ENCODE measurements at regions not wholly inside any gene's neighbourhood (a gene's known extent, or its start where the extent isn't known, plus 50 kb on each side); places are given as distances from the start of the nearest gene placed in this dataset.

GRCh38 chr21:14903172-14903865 lies 161.5 kb downstream of the NRIP1 start:
- H3F3A ChIP-seq (ENCODE audit: low read depth): no peaks in the 10 kb centered on the region
- H2AFZ ChIP-seq (ENCODE audit: low read length): no peak overlapping the region
- no peaks in the 10 kb centered on the region for H3K79me2 ChIP-seq (ENCODE audit: insufficient read depth, low read length)
- no peaks in the 10 kb centered on the region for H3K4me1 ChIP-seq (ENCODE audit: insufficient read depth, low read length, poor library complexity, severe bottlenecking)
- TF ChIP-seq CTCF (conservative IDR thresholded peaks at IDR 0.05; ENCODE audit: low read length) (no peak), EZH2phosphoT487 (IDR thresholded peaks at IDR 0.05; ENCODE audit: borderline replicate concordance) (no peak)
- H3K4me3 ChIP-seq (ENCODE audit: low read length, poor library complexity, severe bottlenecking): no peak overlapping the region
- H3K9ac ChIP-seq (ENCODE audit: low read depth, low read length, poor library complexity, severe bottlenecking): no peak overlapping the region
- no peak overlapping the region for H3K4me2 ChIP-seq (ENCODE audit: low read depth, low read length, poor library complexity, severe bottlenecking)
- no peaks in the 10 kb centered on the region for H3K9me3 ChIP-seq (ENCODE audit: insufficient read depth, low read depth, low read length)
- H4K20me1 ChIP-seq (ENCODE audit: insufficient read depth, low read length, poor library complexity, severe bottlenecking): no peaks in the 10 kb centered on the region
- H3K27me3 ChIP-seq (ENCODE audit: insufficient read depth, low read length, poor library complexity, severe bottlenecking): no peaks in the 10 kb centered on the region
- H3K36me3 ChIP-seq (ENCODE audit: insufficient read depth, low read length): no peaks in the 10 kb centered on the region
- no peaks in the 10 kb centered on the region for H3K9me2 ChIP-seq (replicated peaks; ENCODE audit: low read depth, low read length)

- Histone ChIP-seq H3F3A (ENCODE audit: low read depth) (no peaks in the 10 kb centered on the region), H2AFZ (ENCODE audit: low read length) (no peak overlapping the region), H3K4me1 (ENCODE audit: insufficient read depth, low read length, poor library complexity, severe bottlenecking) (no peaks in the 10 kb centered on the region), H3K4me2 (ENCODE audit: low read depth, low read length, poor library complexity, severe bottlenecking) (no peak overlapping the region), H3K9me3 (ENCODE audit: insufficient read depth, low read depth, low read length) (no peaks in the 10 kb centered on the region), H3K36me3 (ENCODE audit: insufficient read depth, low read length) (no peaks in the 10 kb centered on the region), H3K79me2 (ENCODE audit: insufficient read depth, low read length) (no peaks in the 10 kb centered on the region), H3K27me3 (ENCODE audit: insufficient read depth, low read length, poor library complexity, severe bottlenecking) (no peaks in the 10 kb centered on the region), H4K20me1 (ENCODE audit: insufficient read depth, low read length, poor library complexity, severe bottlenecking) (no peaks in the 10 kb centered on the region), H3K9me2 (replicated peaks; ENCODE audit: low read depth, low read length) (no peaks in the 10 kb centered on the region), H3K9ac (ENCODE audit: low read depth, low read length, poor library complexity, severe bottlenecking) (no peak overlapping the region), H3K4me3 (ENCODE audit: low read length, poor library complexity, severe bottlenecking) (no peak overlapping the region)
- TF ChIP-seq CTCF (conservative IDR thresholded peaks at IDR 0.05; ENCODE audit: low read length) (no peak), EZH2phosphoT487 (IDR thresholded peaks at IDR 0.05; ENCODE audit: borderline replicate concordance) (no peak)
These were observed 163.3 kb downstream of the NRIP1 start for GRCh38 chr21:14901482-14901958.

- Histone ChIP-seq H4K20me1 (ENCODE audit: insufficient read depth, low read length, poor library complexity, severe bottlenecking) (no peaks in the 10 kb centered on the region), H3F3A (ENCODE audit: low read depth) (no peaks in the 10 kb centered on the region), H3K36me3 (ENCODE audit: insufficient read depth, low read length) (no peaks in the 10 kb centered on the region), H3K4me3 (ENCODE audit: low read length, poor library complexity, severe bottlenecking) (no peak overlapping the region), H3K4me2 (ENCODE audit: low read depth, low read length, poor library complexity, severe bottlenecking) (no peak overlapping the region), H3K9me2 (replicated peaks; ENCODE audit: low read depth, low read length) (no peaks in the 10 kb centered on the region), H3K79me2 (ENCODE audit: insufficient read depth, low read length) (no peaks in the 10 kb centered on the region), H3K9me3 (ENCODE audit: insufficient read depth, low read depth, low read length) (no peaks in the 10 kb centered on the region), H2AFZ (ENCODE audit: low read length) (no peak overlapping the region), H3K4me1 (ENCODE audit: insufficient read depth, low read length, poor library complexity, severe bottlenecking) (no peaks in the 10 kb centered on the region), H3K9ac (ENCODE audit: low read depth, low read length, poor library complexity, severe bottlenecking) (no peak overlapping the region), H3K27me3 (ENCODE audit: insufficient read depth, low read length, poor library complexity, severe bottlenecking) (no peaks in the 10 kb centered on the region)
- TF ChIP-seq CTCF (conservative IDR thresholded peaks at IDR 0.05; ENCODE audit: low read length) (no peak), EZH2phosphoT487 (IDR thresholded peaks at IDR 0.05; ENCODE audit: borderline replicate concordance) (no peak)
These were observed 164.2 kb downstream of the NRIP1 start for GRCh38 chr21:14900611-14901010.

All from Loucy (cell line).